ENCODE measurements at regions not wholly inside any gene's neighbourhood (a gene's known extent, or its start where the extent isn't known, plus 50 kb on each side); places are given as distances from the start of the nearest gene placed in this dataset.
A peak's percentile ranks its signal among the peaks of the same experiment; 100 is the strongest.
"Not testable (repeated sequence)": the region's sequence is repeated elsewhere in the genome, so short reads cannot be mapped to it uniquely, and the experiment has no call there.

DNA sequence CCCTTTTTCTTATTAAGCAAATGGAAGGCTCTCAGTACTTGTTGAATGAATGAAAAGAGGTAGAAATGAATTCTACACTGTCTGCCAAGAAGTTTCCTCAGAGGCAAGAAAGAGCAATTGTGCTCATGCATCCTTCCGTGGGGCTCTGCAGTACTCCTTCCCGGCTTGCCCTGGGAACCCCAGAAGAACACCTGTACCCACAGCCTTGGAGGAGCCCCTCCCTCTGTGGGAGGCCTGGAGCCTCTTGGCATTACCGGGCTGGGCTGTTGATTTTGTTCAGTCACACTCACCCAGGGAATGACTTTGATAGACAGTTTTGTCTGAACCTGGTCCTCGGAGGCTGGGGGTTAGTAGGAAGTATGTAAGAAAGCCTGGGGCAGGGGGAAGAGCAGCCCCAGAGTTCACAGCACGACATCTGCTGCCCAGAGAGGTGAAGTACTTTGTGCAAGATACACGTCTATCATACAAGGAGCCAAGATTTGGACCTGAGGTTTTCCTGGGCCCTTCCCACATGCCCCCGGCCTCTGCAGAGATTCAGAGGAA, 134.8 kb upstream of the GDF10 start:
- no TSS peak for BruUV-seq (replicated peaks)
- peak overlapping the region; percentile 77 for H3K27ac Mint-ChIP-seq (ENCODE audit: low read depth, unreplicated experiment)
- intact Hi-C loops (cut with micrococcal nuclease): no loop called here
- peaks cover 50% of the 10 kb centered on the region for H3K4me1 Mint-ChIP-seq (ENCODE audit: insufficient read depth, unreplicated experiment)
- TF ChIP-seq, protein P1, sequence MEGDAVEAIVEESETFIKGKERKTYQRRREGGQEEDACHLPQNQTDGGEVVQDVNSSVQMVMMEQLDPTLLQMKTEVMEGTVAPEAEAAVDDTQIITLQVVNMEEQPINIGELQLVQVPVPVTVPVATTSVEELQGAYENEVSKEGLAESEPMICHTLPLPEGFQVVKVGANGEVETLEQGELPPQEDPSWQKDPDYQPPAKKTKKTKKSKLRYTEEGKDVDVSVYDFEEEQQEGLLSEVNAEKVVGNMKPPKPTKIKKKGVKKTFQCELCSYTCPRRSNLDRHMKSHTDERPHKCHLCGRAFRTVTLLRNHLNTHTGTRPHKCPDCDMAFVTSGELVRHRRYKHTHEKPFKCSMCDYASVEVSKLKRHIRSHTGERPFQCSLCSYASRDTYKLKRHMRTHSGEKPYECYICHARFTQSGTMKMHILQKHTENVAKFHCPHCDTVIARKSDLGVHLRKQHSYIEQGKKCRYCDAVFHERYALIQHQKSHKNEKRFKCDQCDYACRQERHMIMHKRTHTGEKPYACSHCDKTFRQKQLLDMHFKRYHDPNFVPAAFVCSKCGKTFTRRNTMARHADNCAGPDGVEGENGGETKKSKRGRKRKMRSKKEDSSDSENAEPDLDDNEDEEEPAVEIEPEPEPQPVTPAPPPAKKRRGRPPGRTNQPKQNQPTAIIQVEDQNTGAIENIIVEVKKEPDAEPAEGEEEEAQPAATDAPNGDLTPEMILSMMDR (IDR thresholded peaks at IDR 0.05; ENCODE audit: unreplicated experiment): no peak
- H3K9me3 Mint-ChIP-seq (ENCODE audit: unreplicated experiment): no peaks in the 10 kb centered on the region
- H3K27me3 Mint-ChIP-seq (ENCODE audit: insufficient read depth, unreplicated experiment): no peaks in the 10 kb centered on the region
- ChIA-PET CTCF (interaction anchor here (1.6 to 2.0 kb wide), 2 partner anchors 116 to 118 kb away, joined by 4 to 5 read pairs; no protein-coding TSS in a partner anchor), POLR2A (interaction anchor here (0.6 kb wide), 2 partner anchors 32 to 226 kb away, joined by 4 read pairs; no protein-coding TSS in a partner anchor)
- H3K4me3 Mint-ChIP-seq (ENCODE audit: unreplicated experiment): peak overlapping the region; percentile 36
- no peaks in the 10 kb centered on the region for H3K36me3 Mint-ChIP-seq (ENCODE audit: insufficient read depth, unreplicated experiment)
- no peak for DNase-seq (ENCODE audit: unreplicated experiment)

DNA sequence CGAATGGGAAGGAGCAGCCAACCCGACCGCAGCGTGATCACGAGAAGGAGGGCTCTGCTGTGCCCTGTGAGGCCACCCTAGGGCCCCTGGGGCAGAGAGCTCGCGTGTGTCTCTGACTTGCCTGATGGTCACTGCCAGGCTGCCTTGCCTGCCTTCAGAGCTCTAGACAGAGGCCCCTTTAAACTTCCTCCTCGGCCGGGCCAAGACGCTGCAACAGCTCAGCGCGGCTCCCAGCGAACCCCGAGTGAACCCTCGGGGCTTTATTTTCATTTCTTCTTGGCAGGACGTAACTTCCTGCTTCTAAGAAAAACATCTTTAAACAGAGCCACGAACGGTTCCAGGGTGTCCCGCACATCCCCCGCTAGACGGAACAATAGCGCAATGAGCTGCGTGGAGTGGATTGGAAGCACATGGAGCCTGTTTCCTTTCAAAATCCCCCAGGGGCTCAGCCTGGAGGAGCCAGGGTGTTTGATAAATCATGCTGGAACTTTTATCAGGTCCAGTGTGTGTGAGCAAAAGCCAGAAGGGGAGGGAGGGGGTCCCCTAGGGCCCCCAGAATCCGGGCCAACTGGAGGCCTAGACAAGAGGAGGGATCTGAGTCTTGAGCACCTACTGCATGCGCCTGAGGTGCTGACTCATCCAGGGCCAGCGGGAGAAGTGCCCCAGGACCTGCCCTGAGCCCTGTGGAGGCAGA, 134.1 kb upstream of the GDF10 start:
- no peaks in the 10 kb centered on the region for H3K9me3 Mint-ChIP-seq (ENCODE audit: unreplicated experiment)
- CTCF ChIA-PET: interaction anchor here (1.2 to 2.0 kb wide), 3 partner anchors 26 to 118 kb away, joined by 3 to 5 read pairs (median 4); no protein-coding TSS in a partner anchor
- peak overlapping the region; percentile 36 for H3K4me3 Mint-ChIP-seq (ENCODE audit: unreplicated experiment)
- no TSS peak for BruUV-seq (replicated peaks)
- peak overlapping the region; percentile 77 for H3K27ac Mint-ChIP-seq (ENCODE audit: low read depth, unreplicated experiment)
- no peaks in the 10 kb centered on the region for H3K27me3 Mint-ChIP-seq (ENCODE audit: insufficient read depth, unreplicated experiment)
- intact Hi-C loops (cut with micrococcal nuclease): no loop called here
- TF ChIP-seq, protein P1 (IDR thresholded peaks at IDR 0.05; ENCODE audit: unreplicated experiment): no peak
- POLR2A ChIA-PET: interaction anchor here (0.6 kb wide), 3 partner anchors 24 to 226 kb away, joined by 3 to 4 read pairs (median 4); no protein-coding TSS in a partner anchor
- no peaks in the 10 kb centered on the region for H3K36me3 Mint-ChIP-seq (ENCODE audit: insufficient read depth, unreplicated experiment)
- DNase-seq (ENCODE audit: unreplicated experiment): peak; percentile 67
- peaks cover 49% of the 10 kb centered on the region for H3K4me1 Mint-ChIP-seq (ENCODE audit: insufficient read depth, unreplicated experiment)

DNA sequence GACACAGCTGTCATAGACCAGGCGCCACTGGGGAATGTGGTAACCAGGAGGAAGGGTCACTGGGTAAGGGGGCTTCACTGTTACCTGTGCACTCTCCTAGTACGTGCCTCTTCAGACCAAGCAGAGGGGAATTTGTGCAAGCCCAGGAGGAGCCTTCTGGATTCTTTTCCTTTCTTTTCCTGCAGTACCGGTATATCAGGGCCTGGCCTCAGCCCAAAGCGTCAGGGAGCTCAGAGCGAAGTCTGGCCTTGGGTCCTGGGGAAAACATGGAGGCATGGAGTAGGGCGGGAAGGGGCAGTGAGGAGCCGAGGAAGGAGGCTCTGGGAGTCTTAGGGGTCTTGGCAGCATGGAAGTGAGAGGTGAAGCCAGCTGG, 133.6 kb upstream of the GDF10 start:
- peak overlapping the region; percentile 36 for H3K4me3 Mint-ChIP-seq (ENCODE audit: unreplicated experiment)

DNA sequence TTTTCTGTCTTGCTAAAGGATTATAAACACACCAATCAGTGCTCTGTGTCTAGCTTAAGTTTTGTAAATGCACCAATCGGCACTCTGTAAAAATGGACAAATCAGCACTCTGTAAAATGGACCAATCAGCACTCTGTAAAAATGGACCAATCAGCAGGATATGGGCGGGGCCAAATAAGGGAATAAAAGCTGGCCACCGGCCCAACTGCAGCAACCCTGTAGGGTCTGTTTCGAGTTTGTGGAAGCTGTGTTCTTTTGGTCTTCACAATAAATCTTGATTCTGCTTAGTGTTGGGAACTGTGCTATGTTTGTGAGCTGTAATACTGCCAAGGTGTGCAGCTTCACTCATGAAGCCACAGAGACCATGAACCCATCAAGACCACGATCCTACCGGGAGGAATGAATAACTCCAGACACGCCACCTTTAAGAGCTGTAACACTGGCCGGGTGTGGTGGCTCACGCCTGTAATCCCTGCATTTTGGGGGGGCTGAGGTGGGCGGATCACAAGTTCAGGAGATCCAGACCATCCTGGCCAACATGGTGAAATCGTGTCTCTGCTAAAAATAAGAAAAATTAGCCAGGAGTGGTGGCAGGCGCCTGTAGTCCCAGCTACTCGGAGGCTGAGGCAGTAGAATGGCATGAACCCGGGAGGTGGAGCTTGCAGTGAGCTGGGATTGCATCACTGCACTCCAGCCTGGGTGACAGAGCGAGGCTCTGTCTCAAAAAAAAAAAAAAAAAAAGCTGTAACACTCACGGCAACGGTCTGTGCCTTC, 133.0 kb upstream of the GDF10 start:
- intact Hi-C loops (cut with micrococcal nuclease); H3K36me3 Mint-ChIP-seq (ENCODE audit: insufficient read depth, unreplicated experiment); BruUV-seq (replicated peaks); H3K9me3 Mint-ChIP-seq (ENCODE audit: unreplicated experiment); H3K27me3 Mint-ChIP-seq (ENCODE audit: insufficient read depth, unreplicated experiment): not testable (repeated sequence)
- peak; percentile 51 for DNase-seq (ENCODE audit: unreplicated experiment)
- ChIA-PET POLR2A (interaction anchor here (0.6 kb wide), 1 partner anchor 23 kb away, joined by 3 read pairs; no protein-coding TSS in a partner anchor), CTCF (interaction anchor here (0.7 to 1.6 kb wide), 5 partner anchors 14 to 175 kb away, joined by 3 to 5 read pairs (median 3); no protein-coding TSS in a partner anchor)
- peak overlapping the region; percentile 53 for H3K4me3 Mint-ChIP-seq (ENCODE audit: unreplicated experiment)
- H3K27ac Mint-ChIP-seq (ENCODE audit: low read depth, unreplicated experiment): peak overlapping the region; percentile 77
- peaks cover 37% of the 10 kb centered on the region for H3K4me1 Mint-ChIP-seq (ENCODE audit: insufficient read depth, unreplicated experiment)

More for the DNA sequence above, 133.6 kb upstream of the GDF10 start:
- ChIA-PET CTCF (interaction anchor here (1.1 to 1.6 kb wide), 3 partner anchors 26 to 118 kb away, joined by 3 to 5 read pairs (median 3); no protein-coding TSS in a partner anchor), POLR2A (interaction anchor here (0.6 kb wide), 1 partner anchor 23 kb away, joined by 3 read pairs; no protein-coding TSS in a partner anchor)
- no TSS peak for BruUV-seq (replicated peaks)
- no peaks in the 10 kb centered on the region for H3K9me3 Mint-ChIP-seq (ENCODE audit: unreplicated experiment)
- no peaks in the 10 kb centered on the region for H3K27me3 Mint-ChIP-seq (ENCODE audit: insufficient read depth, unreplicated experiment)
- H3K36me3 Mint-ChIP-seq (ENCODE audit: insufficient read depth, unreplicated experiment): no peaks in the 10 kb centered on the region
- intact Hi-C loops (cut with micrococcal nuclease): no loop called here
- peaks cover 44% of the 10 kb centered on the region for H3K4me1 Mint-ChIP-seq (ENCODE audit: insufficient read depth, unreplicated experiment)
- TF ChIP-seq, protein P1 (IDR thresholded peaks at IDR 0.05; ENCODE audit: unreplicated experiment): no peak
- H3K27ac Mint-ChIP-seq (ENCODE audit: low read depth, unreplicated experiment): peak overlapping the region; percentile 77
- no peak for DNase-seq (ENCODE audit: unreplicated experiment)
